HG02642 (cell line): ENCODE measurements at regions not wholly inside any gene's neighbourhood (a gene's known extent, or its start where the extent isn't known, plus 50 kb on each side); places are given as distances from the start of the nearest gene placed in this dataset.
A peak's percentile ranks its signal among the peaks of the same experiment; 100 is the strongest.
"Not testable (repeated sequence)": the region's sequence is repeated elsewhere in the genome, so short reads cannot be mapped to it uniquely, and the experiment has no call there.

ENCODE experiments used
- ATAC-seq: cut with Tn5 transposase; IDR thresholded peaks from one replicate; pipeline ENCODE4 v1.9.1; 2021; ENCODE audit warnings: mild to moderate bottlenecking; ENCODE audit not compliant: unreplicated experiment, poor library complexity

- no peak for ATAC-seq
These were observed 350.3 kb upstream of the RPS23 start for GRCh38 chr5:82628364-82628910.

DNA sequence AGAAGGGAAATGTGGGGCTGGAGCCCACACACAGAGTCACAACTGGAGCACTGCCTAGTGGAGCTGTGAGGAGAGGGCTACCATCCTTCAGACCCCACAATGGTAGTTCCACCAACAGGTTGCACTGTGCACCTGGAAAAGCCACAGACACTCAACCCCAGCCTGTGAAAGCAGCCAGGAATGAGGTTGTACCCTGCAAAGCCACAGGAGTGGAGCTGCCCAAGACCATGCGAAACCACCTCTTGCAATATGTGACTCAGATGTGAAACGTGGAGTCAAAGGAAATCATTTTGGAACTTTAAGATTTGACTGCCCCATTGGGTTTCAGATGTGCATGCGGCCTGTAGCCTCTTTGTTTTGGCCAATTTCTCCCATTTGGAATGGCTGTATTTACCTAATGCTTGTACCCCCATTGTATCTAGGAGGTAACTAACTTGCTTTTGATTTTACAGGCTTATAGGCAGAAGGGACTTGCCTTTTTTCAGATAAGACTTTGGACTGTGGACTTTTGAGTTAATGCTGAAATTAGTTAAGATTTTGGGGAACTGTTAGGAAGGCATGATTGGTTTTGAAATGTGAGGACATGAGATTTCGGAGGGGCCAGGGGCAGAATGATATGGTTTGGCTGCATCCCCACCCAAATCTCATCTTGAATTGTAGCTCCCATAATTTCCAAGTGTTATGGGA is 348.9 kb upstream of the RPS23 start:
- ATAC-seq: not testable (repeated sequence)

GRCh38 chr5:82626012-82626411 is 347.9 kb upstream of the RPS23 start:
- not testable (repeated sequence) for ATAC-seq

GRCh38 chr5:82624062-82624461 is 345.9 kb upstream of the RPS23 start:
- no peak for ATAC-seq

GRCh38 chr5:82622711-82623514 is 344.8 kb upstream of the RPS23 start:
- ATAC-seq: no peak

DNA sequence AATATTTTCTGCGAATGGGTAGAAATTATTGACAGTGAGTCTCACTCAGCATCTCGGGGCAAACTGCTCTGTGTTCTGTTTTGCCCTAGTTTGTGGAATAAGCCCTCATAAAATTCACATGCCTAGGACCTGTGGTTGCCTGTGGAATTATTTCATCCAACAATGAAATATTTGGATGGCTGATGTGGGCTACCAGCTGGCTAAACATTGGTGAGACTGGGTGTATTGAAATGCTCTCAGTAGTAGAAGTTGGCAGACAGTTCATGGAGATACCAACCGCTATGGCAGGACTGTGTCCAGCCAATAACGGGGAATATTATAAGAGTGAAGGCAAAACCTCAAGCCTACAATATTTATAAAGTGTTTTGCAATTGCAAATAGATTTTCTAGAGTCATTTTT is 344.1 kb upstream of the RPS23 start:
- no peak for ATAC-seq

- no peak for ATAC-seq
These were observed 342.9 kb upstream of the RPS23 start for GRCh38 chr5:82620957-82621600.

GRCh38 chr5:82619097-82619496 is 340.9 kb upstream of the RPS23 start:
- ATAC-seq: no peak

- no peak for ATAC-seq
These were observed 336.6 kb upstream of the RPS23 start for GRCh38 chr5:82614706-82615105.

DNA sequence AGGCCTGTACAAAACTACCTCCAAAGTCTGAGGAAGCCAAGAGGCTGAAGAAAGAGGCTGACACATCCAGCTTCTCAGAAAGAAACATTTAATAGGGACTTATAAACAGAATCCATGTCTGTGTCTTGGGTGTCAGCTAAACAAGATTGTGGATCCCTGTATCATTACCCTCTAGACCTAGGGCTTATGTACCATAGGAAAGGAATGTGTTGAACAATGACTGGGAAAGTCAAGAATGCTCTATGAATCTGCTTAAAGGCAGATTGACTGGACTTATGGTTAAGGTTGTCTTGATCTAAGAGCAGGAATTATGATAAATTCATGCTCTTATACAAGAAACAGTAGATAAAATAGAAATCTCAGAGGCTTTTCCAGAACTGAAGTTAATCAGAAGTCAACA is 335.7 kb upstream of the RPS23 start:
- no peak for ATAC-seq

GRCh38 chr5:82610686-82611085 is 332.5 kb upstream of the RPS23 start:
- ATAC-seq: no peak

DNA sequence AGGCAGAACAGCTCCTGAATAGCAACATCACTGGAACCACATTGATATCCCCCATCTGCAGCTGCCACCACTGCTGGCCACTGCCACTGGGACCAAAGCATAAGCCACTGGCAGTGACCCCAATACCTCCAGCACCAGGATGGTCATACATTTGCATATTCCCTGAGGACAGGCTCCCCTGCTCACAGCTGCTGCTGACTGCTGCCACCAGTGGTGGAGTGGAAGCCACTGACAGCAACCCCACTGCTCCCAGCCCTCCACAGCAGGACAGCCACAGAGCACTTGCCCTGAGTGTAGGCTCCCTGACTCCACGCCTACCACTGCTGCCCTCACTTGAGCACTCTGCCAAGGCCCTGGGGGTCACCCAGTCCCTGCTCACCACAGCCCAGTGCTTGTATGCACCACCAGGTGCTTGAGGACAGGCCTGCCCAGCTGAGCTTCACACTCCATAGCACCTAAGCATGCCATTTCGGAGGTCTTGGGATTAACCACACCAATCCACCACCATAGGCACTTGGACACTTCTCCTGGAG is 327.4 kb upstream of the RPS23 start:
- ATAC-seq: peak; percentile 55

- no peak for ATAC-seq
These were observed 325.2 kb upstream of the RPS23 start for GRCh38 chr5:82603033-82603987.

- ATAC-seq: no peak
These were observed 323.7 kb upstream of the RPS23 start for GRCh38 chr5:82601861-82602260.

GRCh38 chr5:82601077-82601476 is 322.9 kb upstream of the RPS23 start:
- no peak for ATAC-seq

- no peak for ATAC-seq
These were observed 321.5 kb upstream of the RPS23 start for GRCh38 chr5:82599692-82600091.

DNA sequence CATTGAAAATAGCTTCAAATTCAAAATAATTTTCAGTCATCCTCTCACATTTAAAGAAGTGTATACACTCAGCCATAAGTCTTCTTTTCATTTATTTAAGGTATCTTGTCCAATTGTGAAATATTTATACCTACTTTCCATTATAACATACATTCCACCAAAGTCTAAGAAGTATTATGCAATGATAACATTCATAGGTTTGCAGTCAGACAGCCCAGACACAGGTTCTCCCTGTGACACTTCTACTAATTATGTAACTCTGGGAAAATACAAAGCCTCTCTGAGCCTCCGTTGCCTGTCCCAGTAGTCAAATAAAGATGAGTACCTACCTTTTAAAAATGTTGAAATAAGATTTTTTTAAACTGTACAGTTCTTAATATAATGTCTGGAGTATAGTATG is 320.9 kb upstream of the RPS23 start:
- no peak for ATAC-seq

GRCh38 chr5:82597437-82597836 is 319.3 kb upstream of the RPS23 start:
- ATAC-seq: no peak

- no peak for ATAC-seq
These were observed 318.3 kb upstream of the RPS23 start for GRCh38 chr5:82596451-82596850.

- ATAC-seq: no peak
These were observed 317.0 kb upstream of the RPS23 start for GRCh38 chr5:82595113-82595512.
